RWPE1 (cell line): ENCODE measurements at regions not wholly inside any gene's neighbourhood (a gene's known extent, or its start where the extent isn't known, plus 50 kb on each side); places are given as distances from the start of the nearest gene placed in this dataset.

ENCODE experiments used
- CTCF ChIA-PET: fragments of 350-600 bp; sonication (Branson Sonifier 250); formaldehyde crosslinking; extraction: SDS; loops from one replicate; lab custom pipeline; 2021; lab: Yijun Ruan, JAX
- POLR2A ChIA-PET: fragments of 400-600 bp; formaldehyde crosslinking; extraction: SDS; loops from one replicate; lab custom pipeline; 2020; ENCODE audit warnings: antibody characterized with exemption; ENCODE audit not compliant: low non-redundant PET; lab: Yijun Ruan, JAX
- DNase-seq: peaks from one replicate; pipeline ENCODE4 v3.0.0; 2012; ENCODE audit warnings: low spot score
- H3K27ac ChIP-seq: fragments of 450-650 bp; 2 replicates; pipeline ENCODE4 v1.5.1; 2017
- CTCF ChIP-seq: fragments of 450-650 bp; conservative IDR thresholded peaks from 2 replicates; pipeline ENCODE4 v1.5.1; 2017; ENCODE audit warnings: low read depth, mild to moderate bottlenecking

- POLR2A ChIA-PET, result no interaction called here
- no peak for DNase-seq
- CTCF ChIA-PET, result no interaction called here
- no peak overlapping the region for H3K27ac ChIP-seq
- TF ChIP-seq CTCF, result no peak
Observed at GRCh38 chr3:34070831-34071585, 272.6 kb downstream of the PDCD6IP start.

GRCh38 chr3:34072297-34072696, 273.9 kb downstream of the PDCD6IP start:
- no peak overlapping the region for H3K27ac ChIP-seq
- no peak for TF ChIP-seq CTCF
- POLR2A ChIA-PET, result no interaction called here
- no peak for DNase-seq
- CTCF ChIA-PET, result no interaction called here

GRCh38 chr3:34073111-34073510, 274.7 kb downstream of the PDCD6IP start:
- POLR2A ChIA-PET, result no interaction called here
- TF ChIP-seq CTCF, result no peak
- H3K27ac ChIP-seq, result no peak overlapping the region
- DNase-seq, result no peak
- CTCF ChIA-PET, result no interaction called here

- CTCF ChIA-PET, result no interaction called here
- H3K27ac ChIP-seq, result no peak overlapping the region
- DNase-seq, result no peak
- POLR2A ChIA-PET, result no interaction called here
- TF ChIP-seq CTCF, result no peak
Observed at GRCh38 chr3:34073961-34074360, 275.5 kb downstream of the PDCD6IP start.

- POLR2A ChIA-PET, result no interaction called here
- no peak for DNase-seq
- CTCF ChIA-PET, result no interaction called here
- H3K27ac ChIP-seq, result no peak overlapping the region
- TF ChIP-seq CTCF, result no peak
Observed at GRCh38 chr3:34075975-34076374, 277.5 kb downstream of the PDCD6IP start.

GRCh38 chr3:34077417-34078195, 279.2 kb downstream of the PDCD6IP start:
- POLR2A ChIA-PET, result no interaction called here
- no peak overlapping the region for H3K27ac ChIP-seq
- no peak for TF ChIP-seq CTCF
- no peak for DNase-seq
- CTCF ChIA-PET, result interaction anchor here (0.7 kb wide), 1 partner anchor 1635 kb away, joined by 3 read pairs; no protein-coding TSS in a partner anchor
